HCT116 (cell line): ENCODE measurements at regions not wholly inside any gene's neighbourhood (a gene's known extent, or its start where the extent isn't known, plus 50 kb on each side); places are given as distances from the start of the nearest gene placed in this dataset.

ENCODE experiments used
- CTCF ChIP-seq, 3 experiments: fragments of 200-600 bp in 1 of 3; sonication (generic) in 1 of 3; IDR thresholded peaks in 2 of 3; conservative IDR thresholded peaks in 1 of 3; 2 replicates each; pipeline ENCODE4 v1.5.1; 2012 to 2017; ENCODE audit warnings: low read depth in 2 of 3, low read length in 2 of 3, antibody characterized with exemption in 1 of 3, borderline replicate concordance in 1 of 3, control low read depth in 1 of 3, mild to moderate bottlenecking in 1 of 3, mixed read lengths in 1 of 3, mixed run types in 1 of 3, moderate library complexity in 1 of 3; ENCODE audit not compliant: insufficient read depth in 1 of 3
- POLR2A ChIP-seq: IDR thresholded peaks from 2 replicates; pipeline ENCODE4 v1.7.0; 2011; ENCODE audit warnings: borderline replicate concordance; ENCODE audit not compliant: insufficient read depth, insufficient read length; ENCODE audit errors: extremely low read depth
- POLR2AphosphoS5 ChIP-seq: IDR thresholded peaks from 2 replicates; pipeline ENCODE4 v1.6.1; 2011; ENCODE audit warnings: mild to moderate bottlenecking, low read depth, low read length, moderate library complexity
- RAD21 ChIP-seq: IDR thresholded peaks from 2 replicates; pipeline ENCODE4 v1.6.1; 2012; ENCODE audit warnings: low read depth, mild to moderate bottlenecking
- TCF7L2 ChIP-seq: IDR thresholded peaks from 2 replicates; pipeline ENCODE4 v1.7.0; 2011; ENCODE audit warnings: borderline replicate concordance, inconsistent platforms; ENCODE audit not compliant: insufficient read depth, insufficient read length; ENCODE audit errors: extremely low read depth
- YY1 ChIP-seq: IDR thresholded peaks from 2 replicates; pipeline ENCODE4 v1.6.1; 2011; ENCODE audit warnings: low read length, low read depth, moderate library complexity, mild to moderate bottlenecking; ENCODE audit not compliant: insufficient replicate concordance; ENCODE audit errors: extremely low read depth

- TF ChIP-seq POLR2AphosphoS5 (no peak), RAD21 (no peak), CTCF (IDR thresholded peaks at IDR 0.05 in 2 of 3, conservative IDR thresholded peaks at IDR 0.05 in 1 of 3; ENCODE audit: borderline replicate concordance in 1 of 3, insufficient read depth in 1 of 3, low read depth in 2 of 3, low read length in 2 of 3) (no peak), POLR2A (no peak), TCF7L2 (no peak), YY1 (no peak)
Observed at GRCh38 chr13:30091035-30091434, 216.3 kb downstream of the KATNAL1 start.
